Testis (tissue), 2 donors: ENCODE measurements at regions not wholly inside any gene's neighbourhood (a gene's known extent, or its start where the extent isn't known, plus 50 kb on each side); places are given as distances from the start of the nearest gene placed in this dataset.

Source experiments
- DNase-seq: peaks from one replicate; pipeline ENCODE4 v3.0.0-alpha.2; 2019
- H3K27ac ChIP-seq, 2 donors: fragments of 200-600 bp; sonication (generic); one replicate each; pipeline ENCODE4 v1.5.1; 2019
- H3K27me3 ChIP-seq: fragments of 200-600 bp; sonication (generic); one replicate; pipeline ENCODE4 v1.5.1; 2019
- H3K36me3 ChIP-seq: fragments of 200-600 bp; sonication (generic); one replicate; pipeline ENCODE4 v1.5.1; 2017; ENCODE audit warnings: low read depth; ENCODE audit errors: missing control alignments
- H3K4me1 ChIP-seq: fragments of 200-600 bp; sonication (generic); one replicate; pipeline ENCODE4 v1.5.1; 2019
- H3K4me3 ChIP-seq, 2 donors: fragments of 200-600 bp; sonication (generic); one replicate each; pipeline ENCODE4 v1.5.1; 2017 to 2019
- H3K9me3 ChIP-seq: fragments of 200-600 bp; sonication (generic); one replicate; pipeline ENCODE4 v1.5.1; 2017
- CTCF ChIP-seq, 3 experiments: fragments of 450-650 bp in 2 of 3; fragments of 200-600 bp in 1 of 3; sonication (generic) in 1 of 3; IDR thresholded peaks; one replicate each; pipeline ENCODE4 v1.5.1; 2016 to 2019; ENCODE audit warnings: antibody characterized with exemption in 3 of 3, mild to moderate bottlenecking in 2 of 3, moderate library complexity in 1 of 3
- POLR2A ChIP-seq: fragments of 450-650 bp; IDR thresholded peaks from one replicate; pipeline ENCODE4 v1.6.1; 2017; ENCODE audit warnings: antibody characterized with exemption, mild to moderate bottlenecking, moderate library complexity
- WGBS, 2 donors: methylation state at CpG; one replicate each; pipeline ENCODE4 v1.1.5; 2018; 5-methylcytosine and 5-hydroxymethylcytosine counted together
- intact Hi-C: fragments of 100-400 bp; cut with DNase I; formaldehyde crosslinking; loops from one replicate; pipeline ENCODE4 v1.15.1; 2023; ENCODE audit warnings: low total_unique reads

GRCh38 chr7:98534493-98534892 is 82.6 kb upstream of the NPTX2 start:
- DNase-seq = no peak
- WGBS, 2 donors = 91 to 93% methylated on average over 6 to 7 of the region's 7 CpGs
- no peaks in the 10 kb centered on the region for H3K4me1 ChIP-seq
- intact Hi-C loops = no loop called here
- no peak overlapping the region for H3K27ac ChIP-seq
- no peaks in the 10 kb centered on the region for H3K9me3 ChIP-seq
- no peaks in the 10 kb centered on the region for H3K36me3 ChIP-seq
- H3K4me3 ChIP-seq = no peak overlapping the region
- H3K27me3 ChIP-seq = no peaks in the 10 kb centered on the region
- TF ChIP-seq CTCF (IDR thresholded peaks at IDR 0.05) = no peak
- no peak for TF ChIP-seq POLR2A

- Histone ChIP-seq H3K27me3 (no peaks in the 10 kb centered on the region), H3K9me3 (no peaks in the 10 kb centered on the region), H3K27ac (no peak overlapping the region), H3K4me1 (no peaks in the 10 kb centered on the region), H3K36me3 (no peaks in the 10 kb centered on the region), H3K4me3 (no peak overlapping the region)
- 71 to 100% methylated on average over 1 to 3 of the region's 3 CpGs for WGBS, 2 donors
- TF ChIP-seq POLR2A (no peak), CTCF (IDR thresholded peaks at IDR 0.05) (no peak)
- intact Hi-C loops = no loop called here
- no peak for DNase-seq
Observed at GRCh38 chr7:98531717-98532116, 85.4 kb upstream of the NPTX2 start.

- DNase-seq = no peak
- Histone ChIP-seq H3K4me1 (no peaks in the 10 kb centered on the region), H3K27ac (no peak overlapping the region), H3K4me3 (no peak overlapping the region), H3K36me3 (no peaks in the 10 kb centered on the region), H3K27me3 (no peaks in the 10 kb centered on the region), H3K9me3 (no peaks in the 10 kb centered on the region)
- intact Hi-C loops = no loop called here
- TF ChIP-seq CTCF (IDR thresholded peaks at IDR 0.05) (no peak), POLR2A (no peak)
- WGBS, 2 donors = 67 to 75% methylated on average over 8 of the region's 8 CpGs
Observed at GRCh38 chr7:98528079-98528478, 89.0 kb upstream of the NPTX2 start.

- H3K4me1 ChIP-seq = no peaks in the 10 kb centered on the region
- no peak for TF ChIP-seq POLR2A
- TF ChIP-seq CTCF (IDR thresholded peaks at IDR 0.05) = no peak
- no peaks in the 10 kb centered on the region for H3K27me3 ChIP-seq
- WGBS, 2 donors = 91 to 100% methylated on average over 5 to 10 of the region's 10 CpGs
- intact Hi-C loops = no loop called here
- no peaks in the 10 kb centered on the region for H3K36me3 ChIP-seq
- H3K9me3 ChIP-seq = no peaks in the 10 kb centered on the region
- no peak overlapping the region for H3K27ac ChIP-seq
- DNase-seq = no peak
- no peak overlapping the region for H3K4me3 ChIP-seq
Observed at GRCh38 chr7:98526059-98526458, 91.0 kb upstream of the NPTX2 start.

- H3K36me3 ChIP-seq = no peaks in the 10 kb centered on the region
- TF ChIP-seq POLR2A = no peak
- TF ChIP-seq CTCF (IDR thresholded peaks at IDR 0.05) = no peak
- no peak overlapping the region for H3K4me3 ChIP-seq
- no peak overlapping the region for H3K27ac ChIP-seq
- WGBS, 2 donors = 83 to 90% methylated on average over 11 to 12 of the region's 12 CpGs
- H3K4me1 ChIP-seq = no peaks in the 10 kb centered on the region
- DNase-seq = no peak
- no peaks in the 10 kb centered on the region for H3K27me3 ChIP-seq
- no peaks in the 10 kb centered on the region for H3K9me3 ChIP-seq
- intact Hi-C loops = no loop called here
Observed at GRCh38 chr7:98521089-98521692, 95.9 kb upstream of the NPTX2 start.
